CD4-positive, alpha-beta T cell (primary cell): ENCODE measurements at regions not wholly inside any gene's neighbourhood (a gene's known extent, or its start where the extent isn't known, plus 50 kb on each side); places are given as distances from the start of the nearest gene placed in this dataset.

Experiments
- ATAC-seq: fragments of 200-7000 bp; cut with Tn5 transposase; one replicate; pipeline ENCODE4 v1.10.0; 2022; ENCODE audit warnings: mild to moderate bottlenecking; ENCODE audit not compliant: poor library complexity
- CTCF ChIA-PET: fragments of 350-600 bp; sonication (Branson Sonifier 250); formaldehyde crosslinking; loops from one replicate; lab custom pipeline; 2021; ENCODE audit warnings: antibody characterized with exemption, inconsistent platforms; lab: Charles Lee
- POLR2A ChIA-PET: fragments of 350-600 bp; sonication (Branson Sonifier 250); formaldehyde crosslinking; loops from one replicate; lab custom pipeline; 2021; ENCODE audit warnings: antibody characterized with exemption, inconsistent platforms; lab: Charles Lee
- DNase-seq, 14 experiments: peaks; one replicate each; pipeline ENCODE4 v3.0.0-alpha.2; 2013 to 2020; ENCODE audit warnings: mixed read lengths in 2 of 14
- H3K27ac ChIP-seq, 2 donors: one replicate each; pipeline versions ENCODE4 v1.5.1 to v1.7.0; 2013; ENCODE audit warnings: low read length in 2 of 2, low read depth in 1 of 2, mild to moderate bottlenecking in 1 of 2
- H3K27me3 ChIP-seq, 2 experiments: 1 replicate in 1 of 2; 2 replicates in 1 of 2; pipeline versions ENCODE4 v1.6.1 to v1.7.0; 2013; ENCODE audit warnings: low read length in 2 of 2, control low read depth in 1 of 2, mild to moderate bottlenecking in 1 of 2, moderate library complexity in 1 of 2; ENCODE audit not compliant: insufficient read depth in 2 of 2, control insufficient read depth in 1 of 2
- H3K36me3 ChIP-seq: one replicate; pipeline ENCODE4 v1.6.1; 2013; ENCODE audit warnings: low read length, control low read depth; ENCODE audit not compliant: insufficient read depth
- H3K4me1 ChIP-seq: one replicate; pipeline ENCODE4 v1.6.1; 2013; ENCODE audit warnings: low read length, control low read depth; ENCODE audit not compliant: insufficient read depth
- H3K4me3 ChIP-seq: one replicate; pipeline ENCODE4 v1.5.1; 2013; ENCODE audit warnings: mild to moderate bottlenecking, low read length, moderate library complexity
- H3K9me3 ChIP-seq, 2 experiments: 1 replicate in 1 of 2; 2 replicates in 1 of 2; pipeline versions ENCODE4 v1.6.1 to v1.7.0; 2013; ENCODE audit warnings: low read length in 2 of 2, mild to moderate bottlenecking in 2 of 2, control low read depth in 1 of 2, moderate library complexity in 1 of 2; ENCODE audit not compliant: control insufficient read depth in 1 of 2, insufficient read depth in 1 of 2
- H3K27ac Mint-ChIP-seq: one replicate; pipeline ENCODE4 v1.8.0; 2020; ENCODE audit warnings: mixed read lengths
- H3K27me3 Mint-ChIP-seq: one replicate; pipeline ENCODE4 v1.8.0; 2021; ENCODE audit warnings: mixed read lengths
- H3K36me3 Mint-ChIP-seq: one replicate; pipeline ENCODE4 v1.8.0; 2021; ENCODE audit warnings: low read depth, mixed read lengths
- H3K4me1 Mint-ChIP-seq: one replicate; pipeline ENCODE4 v1.8.0; 2021; ENCODE audit warnings: low read depth, mixed read lengths
- H3K4me3 Mint-ChIP-seq: one replicate; pipeline ENCODE4 v1.8.0; 2020; ENCODE audit warnings: mild to moderate bottlenecking, mixed read lengths
- H3K9me3 Mint-ChIP-seq: one replicate; pipeline ENCODE4 v1.8.0; 2020; ENCODE audit warnings: mixed read lengths
- intact Hi-C, 2 experiments: fragments of 100-400 bp; cut with DNase I in 1 of 2; cut with micrococcal nuclease in 1 of 2; formaldehyde crosslinking; loops; one replicate each; pipeline versions ENCODE4 v1.15.1 to v1.9.0; 2023 to 2025; cut with DNase I, micrococcal nuclease
- TF ChIP-seq, protein P1 (sequence below): fragments of 200-600 bp; IDR thresholded peaks from one replicate; pipeline ENCODE4 v1.8.0; 2022; ENCODE audit warnings: antibody characterized with exemption, mild to moderate bottlenecking

DNA sequence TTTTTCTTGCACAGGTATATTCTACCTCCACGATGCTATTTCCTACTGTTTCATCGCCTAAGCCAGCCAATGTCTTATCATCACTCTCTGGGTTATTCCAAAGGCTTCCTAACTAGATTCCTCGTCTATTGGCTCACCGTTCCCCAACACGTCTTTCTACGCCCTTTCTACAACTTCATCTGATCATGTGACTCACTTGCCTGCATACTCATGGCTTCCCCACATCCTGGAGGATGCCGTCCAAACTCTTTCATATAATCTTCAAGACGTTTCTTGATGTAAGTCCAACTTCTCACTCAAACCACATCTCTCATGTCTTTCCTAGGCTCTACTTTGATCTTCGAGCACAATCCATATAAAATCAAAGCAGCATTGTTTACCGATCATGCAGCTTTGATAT, 322.0 kb upstream of the PPARGC1A start:
- Mint-ChIP-seq H3K9me3 (peaks cover 6% of the 10 kb centered on the region), H3K4me3 (no peak overlapping the region), H3K27me3 (no peaks in the 10 kb centered on the region), H3K27ac (no peak overlapping the region), H3K4me1 (no peaks in the 10 kb centered on the region), H3K36me3 (no peaks in the 10 kb centered on the region)
- intact Hi-C loops = no loop called here
- no peaks in the 10 kb centered on the region for H3K36me3 ChIP-seq
- peaks cover 0 to 5% of the 10 kb centered on the region in 2 experiments for H3K9me3 ChIP-seq
- ATAC-seq = no peak
- no peaks in the 10 kb centered on the region for H3K27me3 ChIP-seq
- ChIA-PET CTCF (interaction anchor here (0.8 kb wide), 1 partner anchor 11 kb away, joined by 5 read pairs; no protein-coding TSS in a partner anchor), POLR2A (no interaction called here)
- H3K4me3 ChIP-seq = no peak overlapping the region
- TF ChIP-seq, protein P1, sequence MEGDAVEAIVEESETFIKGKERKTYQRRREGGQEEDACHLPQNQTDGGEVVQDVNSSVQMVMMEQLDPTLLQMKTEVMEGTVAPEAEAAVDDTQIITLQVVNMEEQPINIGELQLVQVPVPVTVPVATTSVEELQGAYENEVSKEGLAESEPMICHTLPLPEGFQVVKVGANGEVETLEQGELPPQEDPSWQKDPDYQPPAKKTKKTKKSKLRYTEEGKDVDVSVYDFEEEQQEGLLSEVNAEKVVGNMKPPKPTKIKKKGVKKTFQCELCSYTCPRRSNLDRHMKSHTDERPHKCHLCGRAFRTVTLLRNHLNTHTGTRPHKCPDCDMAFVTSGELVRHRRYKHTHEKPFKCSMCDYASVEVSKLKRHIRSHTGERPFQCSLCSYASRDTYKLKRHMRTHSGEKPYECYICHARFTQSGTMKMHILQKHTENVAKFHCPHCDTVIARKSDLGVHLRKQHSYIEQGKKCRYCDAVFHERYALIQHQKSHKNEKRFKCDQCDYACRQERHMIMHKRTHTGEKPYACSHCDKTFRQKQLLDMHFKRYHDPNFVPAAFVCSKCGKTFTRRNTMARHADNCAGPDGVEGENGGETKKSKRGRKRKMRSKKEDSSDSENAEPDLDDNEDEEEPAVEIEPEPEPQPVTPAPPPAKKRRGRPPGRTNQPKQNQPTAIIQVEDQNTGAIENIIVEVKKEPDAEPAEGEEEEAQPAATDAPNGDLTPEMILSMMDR = no peak
- no peak for DNase-seq
- no peak overlapping the region for H3K27ac ChIP-seq
- H3K4me1 ChIP-seq = no peaks in the 10 kb centered on the region

DNA sequence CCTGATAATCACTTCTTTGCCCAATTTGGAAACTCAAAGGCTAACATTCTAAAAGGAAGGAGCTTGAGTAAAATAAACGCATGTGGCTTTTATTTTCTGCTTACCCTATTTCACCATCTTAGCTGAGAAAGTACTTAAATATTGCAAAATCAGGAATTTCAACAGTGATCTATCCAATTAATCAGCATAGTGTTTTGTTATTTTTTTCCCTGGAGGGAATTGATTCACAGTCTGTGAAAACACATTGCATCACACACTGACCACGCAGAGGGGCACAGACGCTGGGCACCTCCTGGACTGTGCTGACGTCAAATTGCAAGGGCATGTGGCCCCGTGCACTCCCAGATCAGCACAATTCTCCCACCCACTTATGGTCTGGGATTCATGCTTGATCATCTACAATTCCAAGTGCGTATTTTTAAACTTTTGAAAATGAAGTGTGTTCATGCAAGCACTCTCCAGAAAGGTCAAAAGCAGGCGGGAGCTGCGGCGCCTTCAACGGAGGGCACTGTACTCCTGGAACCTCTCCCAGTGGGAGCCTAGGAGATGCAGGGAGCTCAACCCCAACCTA, 320.6 kb upstream of the PPARGC1A start:
- H3K36me3 Mint-ChIP-seq = no peaks in the 10 kb centered on the region
- H3K9me3 Mint-ChIP-seq = peaks cover 6% of the 10 kb centered on the region
- Histone ChIP-seq H3K27ac (no peak overlapping the region), H3K4me3 (no peak overlapping the region), H3K4me1 (no peaks in the 10 kb centered on the region), H3K27me3 (no peaks in the 10 kb centered on the region), H3K9me3 (peaks cover 0 to 5% of the 10 kb centered on the region in 2 experiments), H3K36me3 (no peaks in the 10 kb centered on the region)
- DNase-seq (no peak), ATAC-seq (no peak)
- H3K4me1 Mint-ChIP-seq = no peaks in the 10 kb centered on the region
- ChIA-PET POLR2A (no interaction called here), CTCF (no interaction called here)
- no peaks in the 10 kb centered on the region for H3K27me3 Mint-ChIP-seq
- intact Hi-C loops = no loop called here
- TF ChIP-seq, protein P1 = no peak
- no peak overlapping the region for H3K4me3 Mint-ChIP-seq
- no peak overlapping the region for H3K27ac Mint-ChIP-seq

DNA sequence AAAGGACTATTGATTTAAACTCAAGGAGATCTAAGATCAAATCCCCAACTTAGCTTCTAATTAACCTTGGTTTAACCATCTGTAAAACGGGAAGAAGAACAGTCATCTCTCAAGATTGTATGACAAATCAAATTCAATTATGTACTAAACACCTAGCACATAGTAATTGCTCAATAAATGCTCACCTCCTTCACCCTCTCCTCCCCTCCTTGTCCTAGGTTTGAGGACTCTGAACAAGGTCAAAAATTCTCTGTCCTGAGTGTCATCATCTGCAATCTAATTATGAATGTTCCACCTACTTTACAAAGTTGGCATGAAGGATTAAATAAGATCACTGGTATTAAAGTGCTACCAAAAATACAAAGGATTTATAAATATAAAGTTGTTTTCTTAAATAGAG, 320.1 kb upstream of the PPARGC1A start:
- no peaks in the 10 kb centered on the region for H3K36me3 Mint-ChIP-seq
- no peak overlapping the region for H3K4me3 Mint-ChIP-seq
- TF ChIP-seq, protein P1 = no peak
- Histone ChIP-seq H3K4me1 (no peaks in the 10 kb centered on the region), H3K27ac (no peak overlapping the region), H3K4me3 (no peak overlapping the region), H3K36me3 (no peaks in the 10 kb centered on the region), H3K9me3 (peaks cover 0 to 5% of the 10 kb centered on the region in 2 experiments), H3K27me3 (no peaks in the 10 kb centered on the region)
- peaks cover 9% of the 10 kb centered on the region for H3K9me3 Mint-ChIP-seq
- ChIA-PET POLR2A (no interaction called here), CTCF (no interaction called here)
- H3K4me1 Mint-ChIP-seq = no peaks in the 10 kb centered on the region
- H3K27ac Mint-ChIP-seq = no peak overlapping the region
- ATAC-seq (no peak), DNase-seq (no peak)
- no peaks in the 10 kb centered on the region for H3K27me3 Mint-ChIP-seq
- intact Hi-C loops = no loop called here
